HG03066 (cell line): ENCODE measurements at regions not wholly inside any gene's neighbourhood (a gene's known extent, or its start where the extent isn't known, plus 50 kb on each side); places are given as distances from the start of the nearest gene placed in this dataset.
"Not testable (repeated sequence)": the region's sequence is repeated elsewhere in the genome, so short reads cannot be mapped to it uniquely, and the experiment has no call there.

Experiments used
- ATAC-seq: cut with Tn5 transposase; IDR thresholded peaks from one replicate; pipeline ENCODE4 v1.9.1; 2021; ENCODE audit warnings: low read depth; ENCODE audit not compliant: unreplicated experiment

DNA sequence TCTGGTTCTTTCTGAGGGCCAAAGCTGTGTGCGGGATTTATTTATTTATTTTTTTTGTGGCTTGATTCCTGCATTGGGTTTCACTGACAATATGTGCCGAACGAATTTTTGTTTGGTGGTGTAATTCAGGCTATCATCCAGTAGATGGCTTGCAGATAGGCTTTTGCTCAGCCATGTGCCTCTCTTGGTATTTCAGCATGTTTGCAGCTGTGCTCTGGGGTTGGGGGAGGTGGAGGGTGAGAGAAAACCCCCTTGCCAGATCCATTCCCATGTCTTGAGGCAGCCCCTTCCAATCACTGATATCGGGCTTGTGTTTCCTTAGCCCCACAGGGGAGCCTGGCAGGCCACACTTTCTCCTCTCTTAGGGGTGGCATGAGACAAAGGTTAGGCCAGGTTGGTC, 302.4 kb downstream of the PTGER3 start:
- no peak for ATAC-seq

DNA sequence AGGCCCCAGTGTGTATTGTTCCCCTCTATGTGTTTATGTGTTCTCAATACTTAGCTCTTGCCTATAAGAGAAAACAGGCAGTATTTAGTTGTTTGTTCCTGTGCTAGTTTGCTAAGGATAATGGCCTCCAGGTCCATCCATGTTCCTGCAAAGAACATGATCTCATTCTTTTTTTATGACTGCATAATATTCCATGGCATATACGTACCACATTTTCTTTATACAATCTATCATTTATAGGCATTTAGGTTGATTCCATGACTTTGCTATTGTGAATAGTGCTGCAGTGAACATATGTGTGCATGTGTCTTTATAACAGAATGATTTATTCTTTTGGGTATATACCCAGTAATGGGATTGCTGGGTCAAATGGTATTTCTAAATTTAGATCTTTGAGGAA, 301.6 kb downstream of the PTGER3 start:
- ATAC-seq, result not testable (repeated sequence)

DNA sequence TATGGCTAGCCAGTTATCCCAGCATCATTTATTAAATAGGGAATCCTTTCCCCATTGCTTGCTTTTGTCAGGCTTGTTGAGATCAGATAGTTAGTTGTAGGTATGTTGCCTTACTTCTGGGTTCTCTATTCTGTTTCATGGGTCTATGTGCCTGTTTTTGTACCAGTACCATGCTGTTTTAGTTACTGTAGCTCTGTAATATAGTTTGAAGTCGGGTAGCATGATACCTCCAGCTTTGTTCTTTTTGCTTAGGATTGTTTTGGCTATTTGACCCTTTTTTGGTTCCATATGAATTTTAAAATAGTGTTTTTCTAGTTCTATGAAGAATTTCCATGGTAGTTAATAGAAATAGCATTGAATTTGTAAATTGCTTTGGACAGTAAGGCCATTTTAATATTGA, 300.5 kb downstream of the PTGER3 start:
- not testable (repeated sequence) for ATAC-seq

DNA sequence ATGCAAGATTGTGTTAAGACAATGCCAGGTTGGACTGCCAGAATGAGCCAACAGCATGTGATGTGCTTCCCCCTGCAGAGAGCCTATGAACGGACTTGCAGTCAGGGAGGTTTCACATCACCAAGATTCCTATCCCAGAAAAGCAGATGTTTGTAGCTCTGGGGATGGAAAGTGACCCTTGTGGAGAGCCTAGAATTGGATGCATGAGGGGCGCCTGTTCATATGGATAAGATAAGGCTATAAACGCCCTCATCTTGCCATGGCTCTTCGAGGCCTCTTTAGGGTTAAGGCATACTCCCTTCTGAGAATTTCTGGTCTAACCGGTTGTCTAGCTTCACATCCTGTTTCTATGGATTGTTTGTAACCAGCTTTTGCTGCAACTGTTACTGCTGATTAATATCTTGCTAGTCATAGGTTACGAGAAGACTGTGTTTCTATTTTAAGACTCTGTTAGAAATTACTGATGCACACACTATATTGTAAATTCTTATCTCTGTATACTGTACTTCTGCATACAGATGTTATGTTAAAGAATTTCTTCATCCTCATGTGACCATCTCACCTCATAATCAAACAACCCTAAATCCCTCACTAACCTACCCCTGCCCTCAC, 295.8 kb downstream of the PTGER3 start:
- ATAC-seq, result not testable (repeated sequence)

DNA sequence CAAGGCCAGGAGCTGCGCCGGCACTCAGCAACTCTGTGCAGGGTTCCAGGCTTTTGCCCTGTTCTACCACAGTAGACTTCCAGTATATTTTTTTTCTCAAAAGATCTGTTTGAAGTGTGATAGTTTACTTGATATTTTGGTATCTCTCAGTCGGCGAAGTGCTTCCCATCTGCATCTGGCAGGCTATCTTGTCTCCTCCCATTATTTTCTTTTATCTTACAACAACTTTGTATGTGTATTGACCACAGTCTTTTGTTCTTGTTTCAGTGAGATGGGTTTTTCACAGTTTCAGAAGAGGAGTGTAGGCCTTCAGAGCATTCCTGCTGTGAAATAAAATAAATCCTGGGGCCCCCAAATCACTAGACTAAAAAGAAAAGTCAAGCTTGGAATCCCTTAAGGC, 292.9 kb downstream of the PTGER3 start:
- no peak for ATAC-seq

DNA sequence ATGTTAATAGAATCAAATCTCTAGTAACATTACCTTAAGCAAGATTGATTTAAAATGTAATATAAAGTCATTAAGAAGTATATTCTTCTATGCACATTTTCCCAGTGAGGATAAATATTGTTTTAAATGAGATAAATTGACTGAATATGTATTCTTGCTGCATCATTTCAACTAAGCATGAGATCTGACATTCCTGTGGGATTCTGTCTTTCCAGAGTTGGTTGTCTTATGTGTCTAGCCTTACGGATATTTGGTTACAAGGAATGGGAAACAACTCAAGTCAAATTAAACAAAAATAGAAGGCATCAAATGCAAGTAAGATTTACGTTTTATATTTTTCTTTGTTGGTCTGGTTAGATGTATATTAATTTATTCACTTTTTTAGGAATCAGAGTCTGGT, 287.5 kb downstream of the PTGER3 start:
- no peak for ATAC-seq

DNA sequence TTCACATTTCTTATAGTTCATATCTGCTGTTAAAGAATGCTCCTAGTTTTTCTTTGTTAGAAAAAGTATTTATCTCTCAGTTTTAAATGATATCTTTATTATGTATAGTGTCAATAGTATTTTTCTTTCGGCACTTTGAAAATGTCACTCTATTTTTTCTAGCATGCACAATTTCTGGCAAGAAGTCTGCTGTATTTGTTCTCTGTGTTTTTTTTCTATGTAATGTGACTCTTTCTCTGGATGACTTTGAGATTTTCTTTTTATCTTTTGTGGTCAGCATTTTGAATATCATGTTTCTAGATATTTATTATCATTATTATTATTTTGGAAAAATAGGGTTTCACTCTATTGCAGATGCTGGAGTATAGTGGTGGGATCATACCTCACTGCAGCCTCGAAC, 285.2 kb downstream of the PTGER3 start:
- ATAC-seq, result no peak

DNA sequence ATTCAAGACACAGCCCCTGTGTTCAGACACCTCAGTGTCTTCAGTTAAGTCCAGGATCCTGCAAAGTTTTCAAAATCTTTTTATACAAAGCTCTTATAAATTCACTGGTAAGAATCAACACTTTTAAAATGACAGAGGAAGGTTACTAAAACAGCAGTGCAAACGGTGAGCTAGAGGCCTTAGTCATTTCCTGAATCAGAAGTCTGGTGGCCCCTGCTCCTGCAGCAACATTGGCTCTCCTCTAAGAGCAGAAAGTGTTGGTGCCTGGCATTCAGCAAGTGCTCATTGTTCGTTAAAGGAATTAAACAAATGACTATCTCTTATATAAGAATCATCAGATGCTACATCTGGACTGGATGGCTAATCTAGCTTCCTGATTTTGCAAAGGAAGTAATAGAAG, 282.9 kb downstream of the PTGER3 start:
- no peak for ATAC-seq

DNA sequence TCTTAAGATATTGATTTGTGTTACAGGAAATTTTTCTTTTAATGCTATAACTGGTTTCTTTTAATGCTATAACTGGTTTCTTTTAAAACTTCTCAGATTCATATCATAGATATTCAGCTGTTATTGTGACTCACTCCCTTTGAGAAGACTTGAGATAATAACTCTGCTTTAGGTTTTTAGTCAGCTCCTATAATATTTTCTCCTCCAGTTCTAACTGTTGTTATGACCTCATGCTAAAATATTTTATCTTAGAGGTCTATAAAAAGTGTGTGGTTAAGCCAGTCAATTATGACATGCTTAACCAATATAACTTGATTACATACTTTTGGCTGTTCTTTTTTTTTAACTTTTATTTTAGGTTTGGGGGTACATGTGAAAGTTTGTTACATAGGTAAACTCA, 280.2 kb downstream of the PTGER3 start:
- ATAC-seq, result no peak

DNA sequence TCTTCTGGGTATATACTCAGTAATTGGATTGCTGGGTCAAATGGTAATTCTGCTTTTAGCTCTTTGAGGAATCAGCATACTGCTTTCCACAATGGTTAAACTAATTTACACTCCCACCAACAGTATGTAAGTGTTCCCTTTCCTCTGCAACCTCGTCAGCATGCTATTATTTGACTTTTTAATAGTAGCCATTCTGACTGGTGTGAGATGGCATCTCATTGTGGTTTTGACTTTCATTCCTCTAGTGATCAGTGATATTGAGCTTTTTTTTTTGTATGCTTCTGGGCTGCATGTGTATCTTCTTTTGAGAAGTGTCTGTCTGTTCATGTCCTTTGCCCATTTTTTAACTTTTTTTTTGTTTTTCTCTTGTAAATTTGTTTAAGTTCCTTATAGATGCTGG, 279.4 kb downstream of the PTGER3 start:
- no peak for ATAC-seq

DNA sequence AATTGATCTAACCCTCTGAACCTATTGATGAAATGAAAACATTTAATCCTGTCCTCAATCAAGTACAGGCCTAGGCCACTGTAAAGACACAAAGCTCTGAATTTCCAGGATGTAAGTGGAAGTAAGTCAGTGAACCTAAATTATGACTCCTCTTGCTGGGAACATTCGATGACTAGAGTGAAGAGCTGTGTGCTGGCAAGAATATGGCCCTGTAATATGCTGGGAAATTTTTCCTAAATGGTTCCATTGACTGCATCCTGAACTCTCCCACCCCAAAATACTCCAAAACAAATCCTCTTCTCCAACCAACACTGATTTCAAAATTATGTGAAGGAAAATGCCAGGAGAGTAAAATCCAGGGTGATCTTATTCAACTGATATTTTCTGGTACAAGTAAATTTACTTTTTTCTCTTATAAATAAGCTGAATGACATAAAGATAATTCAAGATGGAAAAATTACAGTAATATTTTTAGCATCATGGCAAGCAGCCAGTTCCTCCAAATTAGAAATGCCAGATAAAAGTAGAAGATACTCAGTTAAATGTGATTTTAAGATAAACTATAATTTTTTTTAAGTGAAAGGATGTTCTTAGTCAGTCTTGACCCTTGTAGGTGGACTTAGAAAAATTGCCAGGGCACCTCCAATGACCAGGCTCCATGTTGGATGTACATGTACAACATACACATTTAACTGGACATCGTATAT, 269.4 kb downstream of the PTGER3 start:
- no peak for ATAC-seq

DNA sequence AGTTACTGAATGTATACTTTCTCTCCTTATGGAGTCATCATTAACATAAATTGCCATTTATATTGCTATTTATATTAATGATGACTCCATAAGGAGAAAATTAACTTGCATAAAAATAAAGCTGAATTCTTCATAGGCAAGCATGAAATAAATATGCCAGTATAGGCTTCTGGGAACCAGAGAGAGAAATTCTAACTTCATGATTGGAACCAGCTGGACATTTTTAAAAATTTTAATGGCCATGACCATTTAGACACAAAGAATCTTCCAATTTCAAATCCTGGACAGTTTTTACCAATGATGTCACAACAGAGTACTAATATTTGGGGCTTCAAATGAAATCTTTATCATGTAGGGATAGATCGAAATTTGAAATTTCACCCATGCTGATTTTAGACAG, 268.7 kb downstream of the PTGER3 start:
- ATAC-seq, result no peak

DNA sequence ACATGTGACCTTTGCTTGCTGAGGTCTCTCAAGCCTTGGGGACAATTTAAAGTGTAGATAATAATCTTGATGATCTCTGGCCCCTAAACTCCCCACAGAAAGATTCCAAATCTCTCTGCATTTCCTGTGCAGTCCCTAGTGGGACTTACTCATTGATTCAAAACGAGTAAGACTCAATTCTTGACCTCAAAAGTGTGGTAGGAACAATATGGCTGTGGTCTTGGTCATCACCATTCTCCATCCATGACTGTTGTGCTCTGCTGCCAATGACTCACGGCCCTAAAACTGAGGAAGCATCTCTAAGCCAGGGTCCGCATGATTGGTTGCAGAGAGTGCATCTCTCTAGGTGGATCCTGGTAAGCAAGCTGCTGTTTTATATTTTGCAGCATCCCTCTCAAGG, 268.0 kb downstream of the PTGER3 start:
- no peak for ATAC-seq

DNA sequence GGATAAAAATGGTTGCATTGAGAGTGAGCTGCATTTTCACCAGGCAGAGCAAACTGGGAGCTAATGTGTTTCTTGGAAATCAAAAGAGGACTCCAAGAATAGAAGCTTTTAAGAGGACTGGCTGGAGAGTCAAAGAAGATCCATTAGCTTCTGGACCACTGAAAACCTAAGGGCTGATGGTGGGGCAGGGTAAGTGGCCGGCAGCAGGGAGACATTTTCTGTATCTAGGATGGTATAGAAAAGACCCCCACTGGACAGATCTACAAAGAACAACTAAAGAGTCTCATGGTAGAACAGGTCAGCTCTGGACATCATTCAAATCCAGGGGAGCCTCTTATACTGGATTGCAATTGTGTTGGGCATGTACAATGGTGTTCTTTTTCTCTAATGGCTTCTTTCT, 262.3 kb downstream of the PTGER3 start:
- ATAC-seq, result no peak

DNA sequence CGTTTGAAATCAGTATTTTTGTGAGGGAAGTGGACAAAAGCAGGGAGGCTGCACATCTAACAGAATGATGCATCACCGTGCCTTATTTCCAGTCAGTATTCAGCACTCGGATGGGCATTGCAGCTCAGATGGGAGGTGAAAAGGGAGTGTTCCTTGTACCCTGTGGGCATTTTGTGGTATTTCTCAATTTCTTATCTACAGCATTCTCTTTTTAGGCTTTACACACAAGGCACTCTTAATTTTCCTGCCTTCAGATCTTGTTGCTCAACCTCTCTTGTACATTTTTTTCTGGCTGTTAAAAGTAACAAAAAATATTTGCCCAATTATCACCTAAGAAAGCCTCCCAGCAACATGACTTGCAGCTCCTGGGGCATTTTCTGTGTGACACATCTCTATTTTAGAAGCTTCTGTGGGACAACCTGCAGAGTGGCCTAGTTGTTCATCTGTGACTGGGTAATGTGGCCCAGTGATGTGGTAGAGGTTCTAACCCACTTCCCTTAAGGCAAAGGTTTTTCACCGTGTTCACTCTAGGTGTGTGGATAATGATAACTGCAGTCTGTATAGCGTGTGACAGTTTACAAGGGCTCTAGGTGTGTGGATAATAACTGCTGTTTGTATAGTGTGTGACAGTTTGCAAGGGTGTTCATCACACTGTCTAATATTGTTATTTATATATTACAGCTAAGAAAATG, 257.2 kb downstream of the PTGER3 start:
- ATAC-seq, result no peak

DNA sequence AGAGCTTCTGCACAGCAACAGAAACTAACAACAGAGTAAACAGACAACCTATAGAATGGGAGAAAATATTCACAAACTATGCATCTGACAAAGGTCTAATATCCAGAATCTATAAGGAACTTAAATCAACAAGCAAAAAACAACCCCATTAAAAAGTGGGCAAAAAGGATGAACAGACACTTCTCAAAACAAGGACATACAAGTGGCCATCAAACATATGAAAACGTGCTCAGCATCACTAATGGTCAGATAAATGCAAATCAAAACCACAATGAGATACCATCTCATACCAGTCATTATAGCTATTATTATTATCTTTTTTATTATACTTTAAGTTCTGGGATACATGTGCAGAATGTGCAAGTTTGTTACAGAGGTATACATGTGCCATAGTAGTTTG, 252.6 kb downstream of the PTGER3 start:
- not testable (repeated sequence) for ATAC-seq

DNA sequence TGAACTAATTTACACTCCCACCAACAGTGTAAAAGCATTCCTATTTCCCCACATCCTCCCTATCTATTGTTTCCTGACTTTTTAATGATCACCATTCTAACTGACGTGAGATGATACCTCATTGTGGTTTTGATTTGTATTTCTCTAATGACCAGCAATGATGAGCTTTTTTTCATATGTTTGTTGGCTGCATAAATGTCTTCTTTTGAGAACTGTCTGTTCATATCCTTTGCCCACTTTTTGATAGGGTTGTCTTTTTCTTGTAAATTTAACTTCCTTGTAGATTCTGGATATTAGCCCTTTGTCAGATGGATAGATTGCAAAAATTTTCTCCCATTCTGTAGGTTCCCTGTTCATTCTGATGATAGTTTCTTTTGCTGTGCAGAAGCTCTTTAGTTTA, 251.3 kb downstream of the PTGER3 start:
- ATAC-seq, result not testable (repeated sequence)

DNA sequence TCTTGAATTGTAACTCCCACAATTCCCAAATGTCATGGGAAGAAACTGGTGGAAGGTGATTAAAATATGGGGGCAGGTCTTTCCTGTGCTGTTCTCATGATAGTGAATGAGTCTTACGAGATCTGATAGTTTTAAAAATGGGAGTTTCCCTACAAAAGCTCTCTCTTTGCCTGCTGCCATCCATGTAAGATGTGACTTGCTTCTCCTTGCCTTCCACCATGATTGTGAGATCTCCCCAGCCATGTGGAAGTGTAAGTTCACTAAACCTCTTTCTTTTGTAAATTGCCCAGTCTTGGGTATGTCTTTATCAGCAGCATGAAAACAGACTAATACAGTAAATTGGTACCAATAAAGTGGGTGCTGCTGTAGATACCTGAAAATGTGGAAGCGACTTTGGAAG, 245.0 kb downstream of the PTGER3 start:
- not testable (repeated sequence) for ATAC-seq

DNA sequence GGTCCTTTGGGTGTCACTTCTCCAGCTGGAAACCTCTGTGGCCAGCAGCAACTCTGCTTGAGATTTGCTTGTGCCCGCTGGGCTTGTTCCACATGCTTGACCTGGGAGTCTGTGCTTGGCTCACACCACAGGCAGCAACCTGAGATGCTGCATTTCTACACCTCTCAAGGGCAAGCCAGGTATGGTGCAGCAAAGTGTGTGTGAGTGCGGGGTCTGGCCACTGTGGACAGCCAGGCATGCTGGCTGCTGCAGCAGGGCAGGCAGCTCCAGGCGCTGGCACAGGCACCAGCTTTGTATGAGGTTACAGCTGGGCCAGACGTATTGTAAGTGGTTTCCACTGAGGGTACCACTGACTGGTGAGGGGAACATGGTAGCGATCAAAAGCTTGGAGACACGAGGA, 242.0 kb downstream of the PTGER3 start:
- no peak for ATAC-seq

DNA sequence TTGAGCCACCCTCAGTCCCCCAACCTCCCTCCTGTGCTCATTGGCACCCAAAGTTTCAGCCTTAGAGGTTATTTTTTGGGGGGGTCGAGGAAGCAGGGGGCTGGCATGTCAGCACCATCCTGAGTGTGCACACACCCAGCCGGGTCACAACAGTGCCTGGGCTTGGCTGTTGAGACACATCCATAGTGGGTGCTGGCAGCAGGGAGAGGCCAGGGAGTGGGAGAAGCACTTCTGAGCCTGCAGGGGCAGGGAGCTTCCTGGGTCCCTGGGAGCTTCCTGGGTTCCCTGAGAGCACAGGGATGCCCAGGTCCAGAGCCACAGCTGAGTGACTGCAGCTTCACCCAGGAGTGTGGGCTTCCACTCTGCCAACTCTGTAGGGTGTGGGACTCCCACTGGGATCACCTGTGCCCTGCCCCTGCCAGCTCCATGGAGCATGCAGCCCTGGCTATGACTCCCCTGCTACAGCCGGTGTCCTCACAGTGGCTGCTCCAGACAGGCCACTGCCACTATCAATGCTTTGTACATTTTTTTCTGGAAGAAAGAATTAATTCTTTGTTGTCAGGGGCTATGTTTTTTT, 240.4 kb downstream of the PTGER3 start:
- ATAC-seq, result no peak

DNA sequence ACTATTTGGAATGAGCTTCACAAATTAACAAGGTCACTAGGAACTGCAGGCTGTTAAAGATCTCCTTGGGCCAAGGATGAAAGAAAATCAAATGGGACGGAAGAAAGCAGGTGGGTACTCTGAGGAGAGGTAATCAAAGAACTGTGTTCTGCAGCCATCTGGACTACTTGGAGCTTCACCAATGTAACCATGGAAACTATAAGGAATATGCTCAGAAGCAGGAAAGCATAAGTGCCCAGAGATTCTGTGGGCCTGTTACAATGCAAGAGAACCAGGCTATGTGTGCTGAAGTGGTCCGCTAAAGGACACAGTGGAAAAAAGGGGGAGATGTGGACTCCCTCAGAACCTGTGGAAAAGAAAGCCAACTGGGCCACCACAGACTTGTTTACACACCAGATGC, 238.5 kb downstream of the PTGER3 start:
- ATAC-seq, result no peak

DNA sequence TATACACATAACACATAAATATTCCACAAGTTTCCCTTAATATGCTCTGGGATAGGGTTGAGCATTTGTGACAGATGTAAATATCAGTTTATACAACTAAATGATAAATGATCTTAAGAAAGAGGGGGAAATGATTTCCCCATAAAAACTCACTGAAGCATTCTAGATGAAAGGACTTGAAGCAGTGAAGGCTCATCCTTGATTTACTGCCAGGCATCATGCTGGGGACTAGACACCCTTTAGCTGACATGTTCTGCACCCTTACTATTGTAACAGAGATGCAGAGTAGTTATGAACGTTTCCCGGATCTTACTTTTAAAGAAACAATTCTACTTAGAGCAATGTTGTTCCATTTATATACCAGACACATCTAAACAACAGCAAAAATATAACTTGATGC, 235.8 kb downstream of the PTGER3 start:
- ATAC-seq, result no peak
